PFSK-1 (cell line): ENCODE measurements at regions not wholly inside any gene's neighbourhood (a gene's known extent, or its start where the extent isn't known, plus 50 kb on each side); places are given as distances from the start of the nearest gene placed in this dataset.

ENCODE experiments used
- FOXP2 ChIP-seq: optimal IDR thresholded peaks from 2 replicates; pipeline ENCODE3; 2011; ENCODE audit warnings: borderline replicate concordance, control low read depth, inconsistent platforms; ENCODE audit not compliant: insufficient read depth; ENCODE audit errors: extremely low read length, extremely low read depth
- POLR2AphosphoS5 ChIP-seq: IDR thresholded peaks from 2 replicates; pipeline ENCODE4 v1.6.1; 2012; ENCODE audit warnings: low read depth, mild to moderate bottlenecking, control low read depth, low read length, moderate library complexity
- REST ChIP-seq, 2 experiments: IDR thresholded peaks; 2 replicates each; pipeline versions ENCODE4 v1.6.1 to v1.8.0; 2011 to 2012; ENCODE audit warnings: low read depth in 2 of 2, low read length in 2 of 2, control low read depth in 1 of 2, inconsistent platforms in 1 of 2, mild to moderate bottlenecking in 1 of 2, moderate library complexity in 1 of 2; ENCODE audit not compliant: insufficient read depth in 1 of 2
- SIN3A ChIP-seq: IDR thresholded peaks from 2 replicates; pipeline ENCODE4 v1.6.1; 2012; ENCODE audit warnings: mild to moderate bottlenecking, low read length, moderate library complexity, borderline replicate concordance; ENCODE audit not compliant: insufficient read depth
- TAF1 ChIP-seq: IDR thresholded peaks from 2 replicates; pipeline ENCODE4 v1.6.1; 2012; ENCODE audit warnings: low read length, control low read depth, borderline replicate concordance; ENCODE audit not compliant: insufficient read depth

- no peak for TF ChIP-seq POLR2AphosphoS5
- no peak for TF ChIP-seq TAF1
- no peak for TF ChIP-seq REST (IDR thresholded peaks at IDR 0.05; ENCODE audit: insufficient read depth in 1 of 2, low read depth in 2 of 2, low read length in 2 of 2)
- no peak for TF ChIP-seq FOXP2
- no peak for TF ChIP-seq SIN3A
Observed at GRCh38 chr4:136526517-136526916, 1005.8 kb downstream of the PCDH18 start.

GRCh38 chr4:136524039-136524438 is 1008.3 kb downstream of the PCDH18 start:
- TF ChIP-seq SIN3A (no peak), REST (IDR thresholded peaks at IDR 0.05; ENCODE audit: insufficient read depth in 1 of 2, low read depth in 2 of 2, low read length in 2 of 2) (no peak), POLR2AphosphoS5 (no peak), FOXP2 (no peak), TAF1 (no peak)

- TF ChIP-seq POLR2AphosphoS5: no peak
- TF ChIP-seq TAF1: no peak
- TF ChIP-seq SIN3A: no peak
- no peak for TF ChIP-seq FOXP2
- TF ChIP-seq REST (IDR thresholded peaks at IDR 0.05; ENCODE audit: insufficient read depth in 1 of 2, low read depth in 2 of 2, low read length in 2 of 2): no peak
Observed at GRCh38 chr4:136516371-136516770, 1015.9 kb downstream of the PCDH18 start.

GRCh38 chr4:136505020-136505419 is 1027.3 kb downstream of the PCDH18 start:
- TF ChIP-seq SIN3A: no peak
- no peak for TF ChIP-seq REST (IDR thresholded peaks at IDR 0.05; ENCODE audit: insufficient read depth in 1 of 2, low read depth in 2 of 2, low read length in 2 of 2)
- TF ChIP-seq FOXP2: no peak
- TF ChIP-seq TAF1: no peak
- TF ChIP-seq POLR2AphosphoS5: no peak

DNA sequence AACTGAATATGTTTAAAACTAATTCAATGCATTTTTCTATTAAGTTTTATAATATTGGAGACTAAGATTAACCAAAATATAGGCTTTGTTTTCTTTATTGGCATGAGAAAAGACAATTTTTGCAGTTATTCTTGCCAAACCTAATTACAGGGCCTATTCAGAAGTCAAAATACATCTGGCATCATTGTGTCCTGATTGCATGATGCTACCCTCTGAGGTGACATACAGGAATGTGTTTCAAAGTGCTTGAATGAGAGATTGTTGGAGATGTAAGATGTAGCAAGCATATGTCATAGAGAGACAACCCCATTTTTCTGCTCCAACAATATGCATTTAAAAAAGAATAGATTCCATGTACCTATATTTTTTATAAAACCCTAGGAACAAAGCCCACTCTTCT is 1036.4 kb downstream of the PCDH18 start:
- TF ChIP-seq TAF1 (no peak), SIN3A (no peak), FOXP2 (no peak), POLR2AphosphoS5 (no peak), REST (IDR thresholded peaks at IDR 0.05; ENCODE audit: insufficient read depth in 1 of 2, low read depth in 2 of 2, low read length in 2 of 2) (no peak)
